Body of pancreas (tissue), 4 donors: ENCODE measurements at regions not wholly inside any gene's neighbourhood (a gene's known extent, or its start where the extent isn't known, plus 50 kb on each side); places are given as distances from the start of the nearest gene placed in this dataset.
"Not testable (repeated sequence)": the region's sequence is repeated elsewhere in the genome, so short reads cannot be mapped to it uniquely, and the experiment has no call there.

Source experiments
- POLR2A ChIP-seq, 3 donors: fragments of 450-650 bp; IDR thresholded peaks; one replicate each; pipeline ENCODE4 v1.6.1; 2016; ENCODE audit warnings: antibody characterized with exemption in 3 of 3, mild to moderate bottlenecking in 2 of 3
- TF ChIP-seq, protein P1 (sequence below), 7 experiments: fragments of 450-650 bp in 4 of 7; fragments of 200-600 bp in 3 of 7; sonication (generic) in 3 of 7; IDR thresholded peaks; one replicate each; pipeline ENCODE4 v1.5.1; 2016 to 2019; ENCODE audit warnings: antibody characterized with exemption in 7 of 7

- TF ChIP-seq, protein P1, sequence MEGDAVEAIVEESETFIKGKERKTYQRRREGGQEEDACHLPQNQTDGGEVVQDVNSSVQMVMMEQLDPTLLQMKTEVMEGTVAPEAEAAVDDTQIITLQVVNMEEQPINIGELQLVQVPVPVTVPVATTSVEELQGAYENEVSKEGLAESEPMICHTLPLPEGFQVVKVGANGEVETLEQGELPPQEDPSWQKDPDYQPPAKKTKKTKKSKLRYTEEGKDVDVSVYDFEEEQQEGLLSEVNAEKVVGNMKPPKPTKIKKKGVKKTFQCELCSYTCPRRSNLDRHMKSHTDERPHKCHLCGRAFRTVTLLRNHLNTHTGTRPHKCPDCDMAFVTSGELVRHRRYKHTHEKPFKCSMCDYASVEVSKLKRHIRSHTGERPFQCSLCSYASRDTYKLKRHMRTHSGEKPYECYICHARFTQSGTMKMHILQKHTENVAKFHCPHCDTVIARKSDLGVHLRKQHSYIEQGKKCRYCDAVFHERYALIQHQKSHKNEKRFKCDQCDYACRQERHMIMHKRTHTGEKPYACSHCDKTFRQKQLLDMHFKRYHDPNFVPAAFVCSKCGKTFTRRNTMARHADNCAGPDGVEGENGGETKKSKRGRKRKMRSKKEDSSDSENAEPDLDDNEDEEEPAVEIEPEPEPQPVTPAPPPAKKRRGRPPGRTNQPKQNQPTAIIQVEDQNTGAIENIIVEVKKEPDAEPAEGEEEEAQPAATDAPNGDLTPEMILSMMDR (IDR thresholded peaks at IDR 0.05), result not testable (repeated sequence)
- not testable (repeated sequence) for TF ChIP-seq POLR2A (IDR thresholded peaks at IDR 0.05)
These were observed 100.5 kb upstream of the BPY2B start for GRCh38 chrY:24517340-24517739.
